AG04449 (cell line): ENCODE measurements at regions not wholly inside any gene's neighbourhood (a gene's known extent, or its start where the extent isn't known, plus 50 kb on each side); places are given as distances from the start of the nearest gene placed in this dataset.

Experiments
- CTCF ChIA-PET: fragments of 350-600 bp; formaldehyde crosslinking; extraction: SDS; loops from one replicate; lab custom pipeline; 2021; ENCODE audit warnings: antibody characterized with exemption; lab: Yijun Ruan, JAX
- POLR2A ChIA-PET: fragments of 400-600, 350-600 bp; formaldehyde crosslinking; extraction: SDS; loops from one replicate; lab custom pipeline; 2020; ENCODE audit warnings: antibody characterized with exemption, inconsistent platforms; lab: Yijun Ruan, JAX
- DNase-seq: peaks from one replicate; pipeline ENCODE4 v3.0.0-alpha.2; 2010; ENCODE audit warnings: low read depth, low spot score
- H3K4me3 ChIP-seq: 2 replicates; pipeline ENCODE4 v1.5.1; 2011; ENCODE audit warnings: low read depth, mild to moderate bottlenecking, control low read depth, low read length
- CTCF ChIP-seq: IDR thresholded peaks from one replicate; pipeline ENCODE4 v1.5.1; 2011; ENCODE audit warnings: mild to moderate bottlenecking, moderate library complexity, low read length, control low read depth, inconsistent platforms; ENCODE audit not compliant: insufficient read depth; ENCODE audit errors: missing control alignments

DNA sequence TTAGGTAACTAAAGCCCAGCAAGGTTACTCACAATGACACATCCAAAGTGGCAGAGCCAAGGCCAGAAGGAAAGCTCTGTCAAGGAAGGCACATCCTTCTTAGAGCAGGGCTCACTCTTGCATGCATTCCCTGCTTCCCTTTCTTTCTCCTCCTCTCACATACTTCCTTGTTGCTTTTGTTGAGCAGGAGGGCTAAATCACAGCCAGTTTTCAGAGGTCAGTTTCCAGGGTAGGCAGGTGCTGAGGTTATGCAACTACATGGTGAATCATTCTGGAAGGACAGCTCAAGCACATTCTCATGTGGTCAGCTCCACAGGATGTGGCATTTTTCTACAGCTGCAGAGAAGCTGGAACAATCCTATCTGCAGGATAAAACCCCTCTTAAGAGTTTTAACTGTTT lies 275.6 kb downstream of the ZNF621 start:
- POLR2A ChIA-PET = no interaction called here
- CTCF ChIA-PET = no interaction called here
- no peak for DNase-seq
- H3K4me3 ChIP-seq = no peak overlapping the region
- TF ChIP-seq CTCF = no peak

- no peak for TF ChIP-seq CTCF
- POLR2A ChIA-PET = no interaction called here
- DNase-seq = no peak
- H3K4me3 ChIP-seq = no peak overlapping the region
- CTCF ChIA-PET = no interaction called here
Observed at GRCh38 chr3:40801284-40801741, 276.6 kb downstream of the ZNF621 start.

GRCh38 chr3:40803311-40803710 lies 278.6 kb downstream of the ZNF621 start:
- CTCF ChIA-PET = no interaction called here
- POLR2A ChIA-PET = no interaction called here
- H3K4me3 ChIP-seq = no peak overlapping the region
- no peak for DNase-seq
- TF ChIP-seq CTCF = no peak

DNA sequence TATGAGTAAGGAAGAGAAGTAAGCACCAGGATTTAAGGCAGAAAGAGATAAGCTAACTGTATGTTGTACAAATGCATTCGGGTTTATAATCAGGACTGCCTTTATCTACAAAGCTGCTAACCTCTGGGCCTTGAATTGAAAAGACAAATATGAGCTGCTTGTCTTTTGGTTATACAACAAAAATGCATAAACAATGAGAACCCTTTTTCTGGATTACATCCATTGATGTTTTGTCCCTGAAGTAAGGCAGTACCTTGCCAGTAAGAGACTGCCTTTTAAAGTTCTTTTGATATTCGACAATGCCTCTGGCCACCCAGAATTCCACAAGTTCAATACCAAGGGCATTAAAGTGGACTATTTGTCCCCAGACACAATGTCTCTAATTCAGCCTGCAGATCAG lies 280.7 kb downstream of the ZNF621 start:
- no peak overlapping the region for H3K4me3 ChIP-seq
- POLR2A ChIA-PET = no interaction called here
- no peak for TF ChIP-seq CTCF
- DNase-seq = no peak
- CTCF ChIA-PET = no interaction called here

- no peak for DNase-seq
- no peak for TF ChIP-seq CTCF
- CTCF ChIA-PET = no interaction called here
- POLR2A ChIA-PET = no interaction called here
- H3K4me3 ChIP-seq = no peak overlapping the region
Observed at GRCh38 chr3:40810813-40811212, 286.1 kb downstream of the ZNF621 start.

GRCh38 chr3:40817017-40817416 lies 292.3 kb downstream of the ZNF621 start:
- ChIA-PET POLR2A (no interaction called here), CTCF (no interaction called here)
- DNase-seq = no peak
- TF ChIP-seq CTCF = no peak
- H3K4me3 ChIP-seq = no peak overlapping the region
